ENCODE measurements at regions not wholly inside any gene's neighbourhood (a gene's known extent, or its start where the extent isn't known, plus 50 kb on each side); places are given as distances from the start of the nearest gene placed in this dataset.

DNA sequence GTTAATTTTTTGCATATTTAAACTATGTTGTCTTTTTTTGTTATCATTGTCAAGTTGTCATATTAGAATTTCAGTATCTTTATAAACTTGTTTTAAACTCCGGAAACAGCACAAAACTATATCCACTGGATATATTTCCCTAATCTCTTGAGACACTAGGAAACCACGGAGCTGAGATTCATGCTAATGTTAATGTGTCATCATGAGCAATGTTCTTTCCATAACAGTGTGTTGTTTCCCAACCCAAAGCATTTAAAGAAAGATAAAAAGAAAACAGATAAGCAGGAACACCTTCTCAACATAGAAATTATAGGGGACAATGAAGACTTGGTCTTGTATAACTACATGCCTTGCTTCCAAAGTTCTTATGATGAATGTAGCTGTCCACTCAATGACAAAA is 626.2 kb upstream of the TMPRSS15 start:
- no peaks in the 10 kb centered on the region for H3K27me3 ChIP-seq
- no peak for DNase-seq
- no peak overlapping the region for H3K4me3 ChIP-seq
- peaks cover 0 to 4% (median 0%) of the 10 kb centered on the region in 4 donors for H3K4me1 ChIP-seq
- intact Hi-C loops (cut with DNase I): no loop called here
- TF ChIP-seq, protein P1, sequence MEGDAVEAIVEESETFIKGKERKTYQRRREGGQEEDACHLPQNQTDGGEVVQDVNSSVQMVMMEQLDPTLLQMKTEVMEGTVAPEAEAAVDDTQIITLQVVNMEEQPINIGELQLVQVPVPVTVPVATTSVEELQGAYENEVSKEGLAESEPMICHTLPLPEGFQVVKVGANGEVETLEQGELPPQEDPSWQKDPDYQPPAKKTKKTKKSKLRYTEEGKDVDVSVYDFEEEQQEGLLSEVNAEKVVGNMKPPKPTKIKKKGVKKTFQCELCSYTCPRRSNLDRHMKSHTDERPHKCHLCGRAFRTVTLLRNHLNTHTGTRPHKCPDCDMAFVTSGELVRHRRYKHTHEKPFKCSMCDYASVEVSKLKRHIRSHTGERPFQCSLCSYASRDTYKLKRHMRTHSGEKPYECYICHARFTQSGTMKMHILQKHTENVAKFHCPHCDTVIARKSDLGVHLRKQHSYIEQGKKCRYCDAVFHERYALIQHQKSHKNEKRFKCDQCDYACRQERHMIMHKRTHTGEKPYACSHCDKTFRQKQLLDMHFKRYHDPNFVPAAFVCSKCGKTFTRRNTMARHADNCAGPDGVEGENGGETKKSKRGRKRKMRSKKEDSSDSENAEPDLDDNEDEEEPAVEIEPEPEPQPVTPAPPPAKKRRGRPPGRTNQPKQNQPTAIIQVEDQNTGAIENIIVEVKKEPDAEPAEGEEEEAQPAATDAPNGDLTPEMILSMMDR (IDR thresholded peaks at IDR 0.05): no peak
- TF ChIP-seq POLR2A (IDR thresholded peaks at IDR 0.05) (no peak), POLR2AphosphoS5 (IDR thresholded peaks at IDR 0.05) (no peak), EP300 (IDR thresholded peaks at IDR 0.05) (no peak)
- H3K27ac ChIP-seq: no peak overlapping the region
- no peaks in the 10 kb centered on the region for H3K9me3 ChIP-seq
- WGBS, 2 donors: 81 to 88% methylated on average over 2 of the region's 2 CpGs
- H3K36me3 ChIP-seq: no peaks in the 10 kb centered on the region

DNA sequence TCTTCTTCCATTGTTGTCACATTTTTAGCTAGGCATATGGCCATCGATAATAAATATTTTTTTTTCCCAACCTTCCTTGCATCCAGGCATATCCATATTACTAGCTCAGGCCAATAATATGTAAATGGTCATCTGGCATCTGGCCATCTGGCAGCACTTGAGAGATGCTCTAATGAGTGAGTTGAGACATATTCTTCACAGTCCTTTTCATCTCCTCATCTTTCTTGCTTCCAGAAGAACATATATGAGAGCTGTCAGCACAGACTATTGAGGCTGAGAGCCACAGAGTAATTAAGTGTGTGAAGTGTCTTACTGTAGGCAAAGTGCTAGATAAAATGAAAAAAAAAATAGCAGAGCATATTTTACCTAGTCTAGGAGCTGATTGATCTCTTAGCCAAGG is 628.4 kb upstream of the TMPRSS15 start:
- WGBS, 2 donors: 90 to 91% methylated on average over 1 of the region's 1 CpG
- no peak overlapping the region for H3K27ac ChIP-seq

DNA sequence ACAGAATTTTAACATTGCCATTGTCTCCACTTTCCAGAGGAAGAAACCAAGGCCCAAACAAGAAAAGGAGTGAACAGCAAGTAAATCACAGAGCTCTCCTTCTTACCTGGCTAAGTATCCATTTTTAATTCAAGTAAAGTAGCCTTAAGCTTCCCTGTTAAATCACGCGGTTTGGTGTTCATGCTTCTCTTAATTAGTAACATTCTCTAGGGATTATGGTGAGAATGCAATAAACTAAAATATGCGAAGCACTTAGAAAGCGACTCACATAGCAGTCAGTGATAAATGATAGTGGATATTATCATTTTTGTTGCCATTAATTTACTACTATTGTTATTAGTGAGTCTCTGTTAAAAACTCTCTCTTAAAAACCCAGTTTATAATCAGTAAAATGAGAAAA is 630.5 kb upstream of the TMPRSS15 start:
- TF ChIP-seq, protein P1 (IDR thresholded peaks at IDR 0.05): no peak
- TF ChIP-seq POLR2AphosphoS5 (IDR thresholded peaks at IDR 0.05): no peak
- no peak for TF ChIP-seq EP300 (IDR thresholded peaks at IDR 0.05)
- no peak for TF ChIP-seq POLR2A (IDR thresholded peaks at IDR 0.05)
- intact Hi-C loops (cut with DNase I): no loop called here
- H3K9me3 ChIP-seq: no peaks in the 10 kb centered on the region
- peaks cover 0 to 4% (median 0%) of the 10 kb centered on the region in 4 donors for H3K4me1 ChIP-seq
- WGBS, 2 donors: 78 to 90% methylated on average over 4 of the region's 4 CpGs
- H3K36me3 ChIP-seq: no peaks in the 10 kb centered on the region
- H3K4me3 ChIP-seq: no peak overlapping the region
- no peaks in the 10 kb centered on the region for H3K27me3 ChIP-seq
- no peak overlapping the region for H3K27ac ChIP-seq
- no peak for DNase-seq

More for the DNA sequence above, 628.4 kb upstream of the TMPRSS15 start:
- intact Hi-C loops (cut with DNase I): no loop called here
- no peaks in the 10 kb centered on the region for H3K27me3 ChIP-seq
- no peaks in the 10 kb centered on the region for H3K36me3 ChIP-seq
- TF ChIP-seq, protein P1 (IDR thresholded peaks at IDR 0.05): no peak
- TF ChIP-seq POLR2AphosphoS5 (IDR thresholded peaks at IDR 0.05) (no peak), EP300 (IDR thresholded peaks at IDR 0.05) (no peak), POLR2A (IDR thresholded peaks at IDR 0.05) (no peak)
- DNase-seq: no peak
- no peak overlapping the region for H3K4me3 ChIP-seq
- H3K9me3 ChIP-seq: no peaks in the 10 kb centered on the region
- H3K4me1 ChIP-seq: peaks cover 0 to 4% (median 0%) of the 10 kb centered on the region in 4 donors

DNA sequence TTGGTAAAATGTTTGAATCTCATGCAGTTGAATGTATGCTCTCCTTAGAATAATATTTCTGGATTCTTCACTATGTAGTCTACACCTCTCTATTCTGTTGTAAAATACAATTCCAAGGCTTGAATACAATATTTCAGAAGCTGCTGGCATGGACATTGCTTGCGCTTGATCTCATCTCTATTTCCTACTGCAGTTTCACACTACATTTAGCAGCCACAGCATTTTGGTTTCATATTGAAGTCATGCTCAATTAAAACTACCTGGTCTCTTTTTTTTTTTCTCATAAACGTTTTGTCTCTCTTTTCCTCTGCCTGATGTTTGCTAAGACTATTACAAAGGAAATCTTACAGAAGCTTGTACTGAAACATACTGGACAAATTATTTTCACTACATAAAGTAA is 631.0 kb upstream of the TMPRSS15 start:
- H3K9me3 ChIP-seq: no peaks in the 10 kb centered on the region
- H3K4me3 ChIP-seq: no peak overlapping the region
- intact Hi-C loops (cut with DNase I): no loop called here
- no peak for DNase-seq
- no peak overlapping the region for H3K27ac ChIP-seq
- no peaks in the 10 kb centered on the region for H3K36me3 ChIP-seq
- H3K27me3 ChIP-seq: no peaks in the 10 kb centered on the region
- TF ChIP-seq EP300 (IDR thresholded peaks at IDR 0.05): no peak
- TF ChIP-seq POLR2AphosphoS5 (IDR thresholded peaks at IDR 0.05): no peak
- TF ChIP-seq POLR2A (IDR thresholded peaks at IDR 0.05): no peak
- TF ChIP-seq, protein P1 (IDR thresholded peaks at IDR 0.05): no peak
- WGBS, 2 donors: 51 to 63% methylated on average over 2 of the region's 2 CpGs
- peaks cover 0 to 4% (median 0%) of the 10 kb centered on the region in 4 donors for H3K4me1 ChIP-seq

DNA sequence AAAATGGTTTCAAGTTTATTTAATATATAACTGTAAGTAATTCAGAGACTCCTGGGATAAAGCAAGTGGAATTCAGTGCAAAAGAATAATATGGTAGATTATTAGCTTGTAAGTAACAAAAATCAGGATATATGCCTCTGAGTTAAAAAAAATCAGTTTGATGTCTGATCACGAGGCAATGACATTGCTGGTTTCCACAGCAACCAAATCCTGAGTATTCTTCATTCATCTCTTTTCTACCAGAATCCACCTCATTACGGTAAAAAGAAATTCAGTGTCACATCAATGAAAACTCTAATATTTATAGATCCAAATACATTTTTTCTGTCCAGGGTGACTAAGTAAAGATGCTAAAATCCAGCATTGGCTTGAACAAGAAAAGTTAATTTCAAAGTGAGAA is 642.3 kb upstream of the TMPRSS15 start:
- WGBS, 2 donors: 39 to 64% methylated on average over 2 of the region's 2 CpGs
- intact Hi-C loops (cut with DNase I): no loop called here

More for the DNA sequence above, 642.3 kb upstream of the TMPRSS15 start:
- Histone ChIP-seq H3K36me3 (no peaks in the 10 kb centered on the region), H3K27me3 (no peaks in the 10 kb centered on the region), H3K4me1 (no peaks in the 10 kb centered on the region), H3K27ac (no peak overlapping the region), H3K4me3 (no peak overlapping the region), H3K9me3 (peaks cover 0 to 4% (median 0%) of the 10 kb centered on the region in 4 donors)
- DNase-seq: no peak
- TF ChIP-seq POLR2A (IDR thresholded peaks at IDR 0.05): no peak
- TF ChIP-seq, protein P1 (IDR thresholded peaks at IDR 0.05): no peak
- TF ChIP-seq EP300 (IDR thresholded peaks at IDR 0.05): no peak
- no peak for TF ChIP-seq POLR2AphosphoS5 (IDR thresholded peaks at IDR 0.05)
